ENCODE measurements at regions not wholly inside any gene's neighbourhood (a gene's known extent, or its start where the extent isn't known, plus 50 kb on each side); places are given as distances from the start of the nearest gene placed in this dataset.

DNA sequence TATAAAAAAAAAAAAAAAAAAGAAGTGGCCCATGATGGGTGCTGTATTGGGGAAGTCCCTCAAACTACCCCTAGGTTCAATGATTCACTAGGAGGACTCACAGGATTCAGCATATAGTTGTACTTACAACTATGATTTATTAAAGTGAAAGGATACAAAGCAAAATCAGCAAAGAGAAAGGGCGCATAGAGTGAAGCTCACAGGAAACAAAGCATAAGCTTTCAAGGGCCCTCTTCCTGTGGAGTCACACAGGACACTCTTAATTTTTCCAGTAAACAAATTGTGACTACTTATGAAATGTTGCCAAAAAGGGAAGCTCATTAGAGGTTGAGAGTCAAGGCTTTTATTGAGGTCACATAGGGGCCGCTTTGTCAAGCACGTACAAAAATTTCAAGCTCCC, 153.7 kb upstream of the GAP43 start:
- no peak for TF ChIP-seq POLR2A (IDR thresholded peaks at IDR 0.05)
- TF ChIP-seq, protein P1, sequence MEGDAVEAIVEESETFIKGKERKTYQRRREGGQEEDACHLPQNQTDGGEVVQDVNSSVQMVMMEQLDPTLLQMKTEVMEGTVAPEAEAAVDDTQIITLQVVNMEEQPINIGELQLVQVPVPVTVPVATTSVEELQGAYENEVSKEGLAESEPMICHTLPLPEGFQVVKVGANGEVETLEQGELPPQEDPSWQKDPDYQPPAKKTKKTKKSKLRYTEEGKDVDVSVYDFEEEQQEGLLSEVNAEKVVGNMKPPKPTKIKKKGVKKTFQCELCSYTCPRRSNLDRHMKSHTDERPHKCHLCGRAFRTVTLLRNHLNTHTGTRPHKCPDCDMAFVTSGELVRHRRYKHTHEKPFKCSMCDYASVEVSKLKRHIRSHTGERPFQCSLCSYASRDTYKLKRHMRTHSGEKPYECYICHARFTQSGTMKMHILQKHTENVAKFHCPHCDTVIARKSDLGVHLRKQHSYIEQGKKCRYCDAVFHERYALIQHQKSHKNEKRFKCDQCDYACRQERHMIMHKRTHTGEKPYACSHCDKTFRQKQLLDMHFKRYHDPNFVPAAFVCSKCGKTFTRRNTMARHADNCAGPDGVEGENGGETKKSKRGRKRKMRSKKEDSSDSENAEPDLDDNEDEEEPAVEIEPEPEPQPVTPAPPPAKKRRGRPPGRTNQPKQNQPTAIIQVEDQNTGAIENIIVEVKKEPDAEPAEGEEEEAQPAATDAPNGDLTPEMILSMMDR (IDR thresholded peaks at IDR 0.05 in 4 of 5, conservative IDR thresholded peaks at IDR 0.05 in 1 of 5), result no peak
